ENCODE measurements at regions not wholly inside any gene's neighbourhood (a gene's known extent, or its start where the extent isn't known, plus 50 kb on each side); places are given as distances from the start of the nearest gene placed in this dataset.

DNA sequence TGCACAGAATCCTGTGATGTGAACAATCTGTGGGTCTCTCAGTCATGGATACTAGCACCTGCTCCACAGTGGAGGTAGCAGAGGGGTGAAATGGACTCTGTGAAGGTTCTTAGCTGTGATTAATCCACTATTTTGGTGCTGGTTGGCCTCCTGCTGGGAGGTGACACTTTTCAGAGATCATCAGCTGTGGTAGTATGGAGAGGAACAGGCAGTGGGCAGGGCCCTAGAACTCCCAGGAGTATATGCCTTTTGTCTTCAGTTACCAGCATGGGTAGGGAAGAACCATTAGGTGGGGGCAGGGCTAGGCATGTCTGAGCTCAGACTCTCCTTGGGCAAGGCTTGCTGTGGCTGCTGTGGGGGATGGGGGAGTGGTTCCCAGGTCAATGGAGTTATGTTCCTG lies 54.0 kb upstream of the KCNJ15 start:
- Histone ChIP-seq H3K36me3 (ENCODE audit: control insufficient read depth in 2 of 2, insufficient read depth in 2 of 2, low read length in 1 of 2) (no peaks in the 10 kb centered on the region), H4K20me1 (ENCODE audit: control insufficient read depth, insufficient read depth) (no peaks in the 10 kb centered on the region), H3K27ac (ENCODE audit: control insufficient read depth, insufficient read depth) (no peak overlapping the region), H3K9me3 (replicated peaks; ENCODE audit: control insufficient read depth, insufficient read depth, low read length) (no peaks in the 10 kb centered on the region; the same call in 2 of the 3 replicates), H3K79me2 (ENCODE audit: control insufficient read depth, insufficient read depth, low read length) (no peaks in the 10 kb centered on the region), H3K4me3 (no peak overlapping the region), H3K9ac (ENCODE audit: control insufficient read depth, insufficient read depth, low read length) (no peak overlapping the region), H3K27me3 (replicated peaks in 1 of 2; ENCODE audit: control insufficient read depth in 2 of 2, insufficient read depth in 2 of 2, low read length in 1 of 2) (no peaks in the 10 kb centered on the region), H2AFZ (ENCODE audit: control insufficient read depth, low read depth, low read length) (no peak overlapping the region), H3K4me2 (ENCODE audit: control insufficient read depth, insufficient read depth) (no peak overlapping the region), H3K4me1 (ENCODE audit: control insufficient read depth, insufficient read depth, low read length) (no peaks in the 10 kb centered on the region)
- no TSS peak for BruUV-seq (replicated peaks)
- ChIA-PET POLR2A (no interaction called here), RAD21 (ENCODE audit: unreplicated experiment) (no interaction called here), SMC1A (ENCODE audit: uncharacterized antibody, unreplicated experiment) (interaction anchor here (0.6 to 1.7 kb wide), 3 partner anchors 42 to 154 kb away, joined by 3 to 5 read pairs (median 4); no protein-coding TSS in a partner anchor), CTCF (interaction anchor here (0.6 to 1.7 kb wide), 2 partner anchors 29 to 71 kb away, joined by 3 to 5 read pairs; no protein-coding TSS in a partner anchor)
- ATAC-seq (no peak), FAIRE-seq (no peak), DNase-seq (ENCODE audit: low read depth, low spot score) (no peak)
- in situ Hi-C loops (cut with MboI): no loop called here
- intact Hi-C loops (cut with micrococcal nuclease; ENCODE audit: unreplicated experiment): no loop called here
- TF ChIP-seq NBN (IDR thresholded peaks at IDR 0.05): no peak
- TF ChIP-seq TCF12 (IDR thresholded peaks at IDR 0.05; ENCODE audit: low read depth, low read length): no peak
- no peak for TF ChIP-seq MEF2B (IDR thresholded peaks at IDR 0.05; ENCODE audit: partially characterized antibody, poor library complexity, severe bottlenecking)
- TF ChIP-seq, protein P1, sequence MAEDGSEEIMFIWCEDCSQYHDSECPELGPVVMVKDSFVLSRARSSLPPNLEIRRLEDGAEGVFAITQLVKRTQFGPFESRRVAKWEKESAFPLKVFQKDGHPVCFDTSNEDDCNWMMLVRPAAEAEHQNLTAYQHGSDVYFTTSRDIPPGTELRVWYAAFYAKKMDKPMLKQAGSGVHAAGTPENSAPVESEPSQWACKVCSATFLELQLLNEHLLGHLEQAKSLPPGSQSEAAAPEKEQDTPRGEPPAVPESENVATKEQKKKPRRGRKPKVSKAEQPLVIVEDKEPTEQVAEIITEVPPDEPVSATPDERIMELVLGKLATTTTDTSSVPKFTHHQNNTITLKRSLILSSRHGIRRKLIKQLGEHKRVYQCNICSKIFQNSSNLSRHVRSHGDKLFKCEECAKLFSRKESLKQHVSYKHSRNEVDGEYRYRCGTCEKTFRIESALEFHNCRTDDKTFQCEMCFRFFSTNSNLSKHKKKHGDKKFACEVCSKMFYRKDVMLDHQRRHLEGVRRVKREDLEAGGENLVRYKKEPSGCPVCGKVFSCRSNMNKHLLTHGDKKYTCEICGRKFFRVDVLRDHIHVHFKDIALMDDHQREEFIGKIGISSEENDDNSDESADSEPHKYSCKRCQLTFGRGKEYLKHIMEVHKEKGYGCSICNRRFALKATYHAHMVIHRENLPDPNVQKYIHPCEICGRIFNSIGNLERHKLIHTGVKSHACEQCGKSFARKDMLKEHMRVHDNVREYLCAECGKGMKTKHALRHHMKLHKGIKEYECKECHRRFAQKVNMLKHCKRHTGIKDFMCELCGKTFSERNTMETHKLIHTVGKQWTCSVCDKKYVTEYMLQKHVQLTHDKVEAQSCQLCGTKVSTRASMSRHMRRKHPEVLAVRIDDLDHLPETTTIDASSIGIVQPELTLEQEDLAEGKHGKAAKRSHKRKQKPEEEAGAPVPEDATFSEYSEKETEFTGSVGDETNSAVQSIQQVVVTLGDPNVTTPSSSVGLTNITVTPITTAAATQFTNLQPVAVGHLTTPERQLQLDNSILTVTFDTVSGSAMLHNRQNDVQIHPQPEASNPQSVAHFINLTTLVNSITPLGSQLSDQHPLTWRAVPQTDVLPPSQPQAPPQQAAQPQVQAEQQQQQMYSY (CRISPR knock-in tag; IDR thresholded peaks at IDR 0.05): no peak
- no peak for TF ChIP-seq RCOR1 (conservative IDR thresholded peaks at IDR 0.05; ENCODE audit: low read depth, low read length)
- TF ChIP-seq, protein P2, sequence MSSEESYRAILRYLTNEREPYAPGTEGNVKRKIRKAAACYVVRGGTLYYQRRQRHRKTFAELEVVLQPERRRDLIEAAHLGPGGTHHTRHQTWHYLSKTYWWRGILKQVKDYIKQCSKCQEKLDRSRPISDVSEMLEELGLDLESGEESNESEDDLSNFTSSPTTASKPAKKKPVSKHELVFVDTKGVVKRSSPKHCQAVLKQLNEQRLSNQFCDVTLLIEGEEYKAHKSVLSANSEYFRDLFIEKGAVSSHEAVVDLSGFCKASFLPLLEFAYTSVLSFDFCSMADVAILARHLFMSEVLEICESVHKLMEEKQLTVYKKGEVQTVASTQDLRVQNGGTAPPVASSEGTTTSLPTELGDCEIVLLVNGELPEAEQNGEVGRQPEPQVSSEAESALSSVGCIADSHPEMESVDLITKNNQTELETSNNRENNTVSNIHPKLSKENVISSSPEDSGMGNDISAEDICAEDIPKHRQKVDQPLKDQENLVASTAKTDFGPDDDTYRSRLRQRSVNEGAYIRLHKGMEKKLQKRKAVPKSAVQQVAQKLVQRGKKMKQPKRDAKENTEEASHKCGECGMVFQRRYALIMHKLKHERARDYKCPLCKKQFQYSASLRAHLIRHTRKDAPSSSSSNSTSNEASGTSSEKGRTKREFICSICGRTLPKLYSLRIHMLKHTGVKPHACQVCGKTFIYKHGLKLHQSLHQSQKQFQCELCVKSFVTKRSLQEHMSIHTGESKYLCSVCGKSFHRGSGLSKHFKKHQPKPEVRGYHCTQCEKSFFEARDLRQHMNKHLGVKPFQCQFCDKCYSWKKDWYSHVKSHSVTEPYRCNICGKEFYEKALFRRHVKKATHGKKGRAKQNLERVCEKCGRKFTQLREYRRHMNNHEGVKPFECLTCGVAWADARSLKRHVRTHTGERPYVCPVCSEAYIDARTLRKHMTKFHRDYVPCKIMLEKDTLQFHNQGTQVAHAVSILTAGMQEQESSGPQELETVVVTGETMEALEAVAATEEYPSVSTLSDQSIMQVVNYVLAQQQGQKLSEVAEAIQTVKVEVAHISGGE (CRISPR knock-in tag; IDR thresholded peaks at IDR 0.05): no peak
- no peak for TF ChIP-seq CREB1 (IDR thresholded peaks at IDR 0.05; ENCODE audit: low read depth)
- TF ChIP-seq BHLHE40 (IDR thresholded peaks at IDR 0.05; ENCODE audit: borderline replicate concordance in 1 of 2, low read depth in 2 of 2, low read length in 1 of 2): no peak
- TF ChIP-seq, protein P3, sequence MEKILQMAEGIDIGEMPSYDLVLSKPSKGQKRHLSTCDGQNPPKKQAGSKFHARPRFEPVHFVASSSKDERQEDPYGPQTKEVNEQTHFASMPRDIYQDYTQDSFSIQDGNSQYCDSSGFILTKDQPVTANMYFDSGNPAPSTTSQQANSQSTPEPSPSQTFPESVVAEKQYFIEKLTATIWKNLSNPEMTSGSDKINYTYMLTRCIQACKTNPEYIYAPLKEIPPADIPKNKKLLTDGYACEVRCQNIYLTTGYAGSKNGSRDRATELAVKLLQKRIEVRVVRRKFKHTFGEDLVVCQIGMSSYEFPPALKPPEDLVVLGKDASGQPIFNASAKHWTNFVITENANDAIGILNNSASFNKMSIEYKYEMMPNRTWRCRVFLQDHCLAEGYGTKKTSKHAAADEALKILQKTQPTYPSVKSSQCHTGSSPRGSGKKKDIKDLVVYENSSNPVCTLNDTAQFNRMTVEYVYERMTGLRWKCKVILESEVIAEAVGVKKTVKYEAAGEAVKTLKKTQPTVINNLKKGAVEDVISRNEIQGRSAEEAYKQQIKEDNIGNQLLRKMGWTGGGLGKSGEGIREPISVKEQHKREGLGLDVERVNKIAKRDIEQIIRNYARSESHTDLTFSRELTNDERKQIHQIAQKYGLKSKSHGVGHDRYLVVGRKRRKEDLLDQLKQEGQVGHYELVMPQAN (conservative IDR thresholded peaks at IDR 0.05): no peak
- no peak for TF ChIP-seq STAT1 (conservative IDR thresholded peaks at IDR 0.05)
- TF ChIP-seq TBL1XR1 (IDR thresholded peaks at IDR 0.05; ENCODE audit: low read depth, low read length): no peak
- TF ChIP-seq MYB (IDR thresholded peaks at IDR 0.05; ENCODE audit: borderline replicate concordance, low read depth, low read length): no peak
- TF ChIP-seq MYC (IDR thresholded peaks at IDR 0.05; ENCODE audit: insufficient read depth, insufficient read length, insufficient replicate concordance, low read length, severe bottlenecking): no peak
- no peak for TF ChIP-seq NFXL1 (IDR thresholded peaks at IDR 0.05; ENCODE audit: borderline replicate concordance)
